ENCODE measurements at regions not wholly inside any gene's neighbourhood (a gene's known extent, or its start where the extent isn't known, plus 50 kb on each side); places are given as distances from the start of the nearest gene placed in this dataset.

DNA sequence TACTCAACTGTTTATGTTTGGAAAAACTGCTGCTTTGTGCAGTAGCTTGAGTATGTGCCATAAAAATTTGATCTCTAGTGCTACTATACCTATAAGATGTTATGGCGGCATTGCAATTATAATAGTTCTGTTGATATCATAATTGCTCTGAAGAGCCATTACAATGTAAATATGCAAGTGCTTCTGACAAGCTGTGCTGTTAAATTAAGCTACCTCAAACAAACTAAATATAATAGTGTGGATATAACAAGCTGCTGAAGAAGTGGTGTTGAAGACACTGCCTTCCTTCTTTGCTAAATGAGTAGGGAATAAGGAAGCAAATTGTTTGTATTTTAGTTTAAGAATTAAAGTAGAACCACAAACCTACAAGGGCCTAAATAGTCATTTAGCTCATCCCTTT lies 301.0 kb upstream of the MIS18BP1 start:
- TF ChIP-seq, protein P1, sequence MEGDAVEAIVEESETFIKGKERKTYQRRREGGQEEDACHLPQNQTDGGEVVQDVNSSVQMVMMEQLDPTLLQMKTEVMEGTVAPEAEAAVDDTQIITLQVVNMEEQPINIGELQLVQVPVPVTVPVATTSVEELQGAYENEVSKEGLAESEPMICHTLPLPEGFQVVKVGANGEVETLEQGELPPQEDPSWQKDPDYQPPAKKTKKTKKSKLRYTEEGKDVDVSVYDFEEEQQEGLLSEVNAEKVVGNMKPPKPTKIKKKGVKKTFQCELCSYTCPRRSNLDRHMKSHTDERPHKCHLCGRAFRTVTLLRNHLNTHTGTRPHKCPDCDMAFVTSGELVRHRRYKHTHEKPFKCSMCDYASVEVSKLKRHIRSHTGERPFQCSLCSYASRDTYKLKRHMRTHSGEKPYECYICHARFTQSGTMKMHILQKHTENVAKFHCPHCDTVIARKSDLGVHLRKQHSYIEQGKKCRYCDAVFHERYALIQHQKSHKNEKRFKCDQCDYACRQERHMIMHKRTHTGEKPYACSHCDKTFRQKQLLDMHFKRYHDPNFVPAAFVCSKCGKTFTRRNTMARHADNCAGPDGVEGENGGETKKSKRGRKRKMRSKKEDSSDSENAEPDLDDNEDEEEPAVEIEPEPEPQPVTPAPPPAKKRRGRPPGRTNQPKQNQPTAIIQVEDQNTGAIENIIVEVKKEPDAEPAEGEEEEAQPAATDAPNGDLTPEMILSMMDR (conservative IDR thresholded peaks at IDR 0.05 in 1 of 2, IDR thresholded peaks at IDR 0.05 in 1 of 2; ENCODE audit: extremely low read depth in 1 of 2, insufficient read depth in 1 of 2, low read depth in 1 of 2, low read length in 2 of 2), result no peak
- no peak for TF ChIP-seq EZH2 (IDR thresholded peaks at IDR 0.05; ENCODE audit: borderline replicate concordance, low read length)

Measured in mammary epithelial cell (primary cell).